Pulmonary artery endothelial cell (primary cell): ENCODE measurements at regions not wholly inside any gene's neighbourhood (a gene's known extent, or its start where the extent isn't known, plus 50 kb on each side); places are given as distances from the start of the nearest gene placed in this dataset.

Source experiments
- DNase-seq: peaks from one replicate; pipeline ENCODE4 v3.0.0-alpha.2; 2011; ENCODE audit warnings: low read depth, low spot score

GRCh38 chr18:49662506-49662905 lies 100.6 kb downstream of the LIPG start:
- no peak for DNase-seq

DNA sequence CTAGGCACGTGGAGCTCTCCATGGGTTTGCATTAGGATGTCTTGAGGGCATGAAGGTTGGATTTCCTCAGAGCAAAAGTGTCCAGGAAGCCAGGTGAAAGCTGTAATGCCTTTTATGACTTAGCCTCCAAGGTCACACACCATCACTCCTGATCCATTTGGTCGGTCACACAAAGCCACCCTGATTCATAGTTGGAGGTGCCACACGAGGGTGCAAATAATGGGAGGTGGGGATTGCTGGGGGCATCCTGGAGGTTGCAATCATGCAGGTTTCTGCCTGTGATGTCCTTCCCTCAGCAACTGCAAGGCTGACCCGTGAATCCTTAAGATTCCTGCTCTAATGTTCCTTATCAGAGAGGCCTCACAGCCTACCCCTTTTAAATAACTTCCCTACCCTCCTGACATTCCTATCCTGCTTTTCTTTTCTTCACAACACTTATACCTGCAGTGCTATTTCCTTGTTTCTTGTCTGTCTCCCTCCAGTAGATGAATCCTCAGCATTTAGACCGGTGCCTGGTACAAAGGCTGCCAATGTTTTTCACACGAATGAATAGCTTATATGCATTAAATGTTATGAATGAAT lies 97.1 kb downstream of the LIPG start:
- DNase-seq = no peak

DNA sequence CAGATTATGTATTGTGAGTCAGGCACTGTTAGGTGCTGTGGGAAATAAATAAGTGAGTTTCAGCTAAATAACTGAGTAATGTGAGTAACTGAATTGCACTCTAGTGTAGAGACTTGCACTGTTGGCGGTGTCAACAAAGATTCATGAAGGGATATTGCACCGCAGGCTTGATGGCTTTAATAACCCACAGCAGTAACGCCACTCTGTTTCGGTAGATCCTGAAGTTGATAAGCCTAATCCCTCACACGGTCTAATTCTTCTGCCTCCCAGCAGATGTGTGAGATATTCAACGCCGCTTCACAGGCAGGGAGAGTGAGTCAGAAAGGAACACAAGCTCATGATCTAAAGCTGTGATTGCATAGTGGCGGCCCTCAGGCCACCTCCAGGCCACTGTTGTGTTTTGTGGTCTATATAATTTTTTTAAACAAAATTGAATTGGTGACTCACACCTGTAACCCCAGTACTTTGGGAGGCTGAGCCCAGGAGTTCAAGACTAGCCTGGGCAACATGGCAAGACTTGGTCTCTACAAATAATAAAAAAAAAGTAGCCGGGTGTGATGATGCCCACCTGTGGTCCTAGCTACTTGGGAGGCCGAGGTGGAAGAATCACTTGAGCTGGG lies 94.3 kb downstream of the LIPG start:
- no peak for DNase-seq

DNA sequence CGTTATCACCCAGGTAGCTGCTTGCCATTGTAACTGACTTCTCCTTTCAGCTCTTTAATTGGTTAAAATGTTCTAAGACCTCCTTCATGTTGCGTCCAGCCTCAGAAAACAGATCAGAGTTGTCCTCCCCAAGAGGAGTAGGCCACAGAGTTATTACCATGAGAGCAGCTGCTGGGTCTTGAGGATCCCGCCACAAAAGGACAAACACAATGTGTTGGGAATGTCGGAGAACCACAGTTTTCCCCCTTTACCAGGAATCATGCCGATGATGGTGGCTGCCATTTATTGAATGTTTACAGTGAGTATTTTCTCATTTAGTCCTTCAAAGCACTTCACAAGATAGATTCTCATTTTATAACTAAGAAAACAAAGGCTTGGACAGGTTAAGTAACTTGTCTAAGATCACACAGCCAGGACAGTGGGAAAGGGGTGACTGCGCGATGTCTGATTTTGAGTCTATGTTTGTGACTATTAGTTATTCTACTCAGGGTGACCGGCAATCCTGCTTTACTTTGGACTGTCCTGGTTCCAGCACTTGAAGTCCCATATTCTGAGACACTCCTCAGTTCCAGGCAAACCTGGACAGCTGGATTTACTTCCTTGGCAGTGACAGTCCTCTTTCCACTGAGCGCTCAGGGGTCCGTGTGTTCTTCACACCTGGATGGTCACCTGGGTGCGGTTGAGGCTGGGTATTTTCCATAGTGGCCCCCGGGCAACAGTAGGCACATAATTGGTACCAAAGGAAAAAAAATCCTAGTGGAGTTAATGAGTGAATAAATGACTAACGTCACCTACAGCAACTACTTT lies 93.6 kb downstream of the LIPG start:
- DNase-seq = no peak

GRCh38 chr18:49654347-49654746 lies 92.5 kb downstream of the LIPG start:
- no peak for DNase-seq

- DNase-seq = no peak
Measured at GRCh38 chr18:49652881-49653724, 91.2 kb downstream of the LIPG start.

DNA sequence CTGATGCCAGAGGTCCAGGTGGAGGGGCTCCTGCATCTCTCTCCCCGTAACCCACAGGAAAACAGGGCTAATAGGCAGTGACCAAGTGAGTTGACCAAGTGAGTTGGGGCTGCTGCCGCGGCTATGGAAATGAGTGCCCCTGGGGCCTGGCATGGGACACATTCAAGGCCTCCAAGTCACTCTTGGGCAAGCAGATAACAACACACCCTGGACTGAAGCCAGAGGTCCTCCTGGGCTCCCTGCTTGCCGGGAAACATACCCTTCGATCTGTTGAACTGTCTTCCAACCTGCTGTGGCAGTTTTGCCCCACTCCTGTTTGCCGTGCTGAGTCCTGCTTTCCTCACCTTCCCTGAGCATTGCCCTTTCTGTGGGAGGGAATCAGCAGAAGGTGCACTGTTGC lies 89.2 kb downstream of the LIPG start:
- DNase-seq = no peak

DNA sequence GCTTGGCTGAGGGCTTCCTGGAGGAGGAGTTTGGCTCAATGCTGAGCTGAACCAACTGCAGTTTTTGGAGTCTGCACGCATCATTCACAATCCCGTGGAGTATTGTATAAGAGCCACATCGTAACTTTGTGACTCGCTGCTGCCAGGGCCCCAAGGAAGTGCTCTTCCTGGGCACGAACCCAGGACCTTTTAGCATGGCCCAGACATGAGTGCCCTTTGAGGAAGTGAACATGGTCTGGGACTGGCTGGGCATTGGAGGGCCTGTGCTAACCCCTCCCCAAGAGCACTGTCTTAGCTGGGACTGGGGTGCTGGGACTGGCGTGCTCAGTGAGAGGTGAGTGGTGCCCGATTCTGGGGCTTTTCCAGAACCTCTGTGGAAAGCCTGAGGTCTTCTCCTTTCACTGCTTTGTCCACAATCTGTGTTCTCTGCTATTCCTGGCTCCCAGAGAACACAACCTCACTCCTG lies 88.6 kb downstream of the LIPG start:
- no peak for DNase-seq

DNA sequence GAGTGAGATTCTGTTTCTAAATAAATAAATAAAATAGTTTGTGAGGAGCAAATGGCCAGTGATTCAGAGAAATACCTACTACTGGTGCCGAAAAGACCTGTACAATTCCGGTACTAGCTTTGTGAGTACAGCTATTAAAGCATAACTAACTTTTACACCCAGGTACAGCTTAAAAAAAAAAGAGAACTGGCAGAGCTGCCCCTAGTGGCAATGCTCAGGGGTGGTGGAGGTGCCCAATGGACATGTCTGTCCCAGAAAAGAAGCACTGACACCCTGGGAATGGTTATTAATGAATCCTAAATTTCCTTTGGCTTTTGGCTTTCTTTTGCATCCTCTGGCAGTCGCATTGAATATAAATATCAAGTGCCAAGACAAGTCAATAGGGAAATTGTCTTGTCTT lies 87.0 kb downstream of the LIPG start:
- DNase-seq = no peak
